SK-N-SH (cell line): ENCODE measurements at regions not wholly inside any gene's neighbourhood (a gene's known extent, or its start where the extent isn't known, plus 50 kb on each side); places are given as distances from the start of the nearest gene placed in this dataset.

ENCODE experiments used
- CTCF ChIA-PET: fragments of 300-600, 350-600 bp; formaldehyde crosslinking; extraction: SDS; loops from one replicate; lab custom pipeline; 2021; lab: Yijun Ruan, JAX
- POLR2A ChIA-PET: fragments of 350-600 bp; sonication (Branson Sonifier 250); formaldehyde crosslinking; extraction: SDS; loops from one replicate; lab custom pipeline; 2020; ENCODE audit warnings: antibody characterized with exemption, inconsistent platforms; lab: Yijun Ruan, JAX
- DNase-seq: peaks from one replicate; pipeline ENCODE4 v3.0.0; 2012
- H2AFZ ChIP-seq: fragments of 200-600 bp; sonication (generic); 2 replicates; pipeline ENCODE4 v1.8.1; 2016; ENCODE audit warnings: antibody characterized with exemption, mild to moderate bottlenecking, low read depth
- H3F3A ChIP-seq: fragments of 200-600 bp; sonication (generic); replicated peaks from 2 replicates; pipeline ENCODE3; 2016; ENCODE audit warnings: antibody characterized with exemption, mild to moderate bottlenecking; ENCODE audit not compliant: insufficient read depth
- H3K27ac ChIP-seq, 2 experiments: fragments of 200-500 bp in 1 of 2; fragments of 200-600 bp in 1 of 2; sonication (Bioruptor generic) in 1 of 2; sonication (generic), shearing (Covaris generic) in 1 of 2; 2 replicates each; pipeline versions ENCODE4 v1.5.1 to v1.6.1; 2014 to 2016; ENCODE audit warnings: low read depth in 2 of 2, inconsistent platforms in 1 of 2, low read length in 1 of 2, mild to moderate bottlenecking in 1 of 2, mixed read lengths in 1 of 2
- H3K27me3 ChIP-seq: fragments of 200-600 bp; sonication (generic), shearing (Covaris generic); 2 replicates; pipeline ENCODE4 v1.6.1; 2016; ENCODE audit warnings: mixed run types; ENCODE audit not compliant: insufficient read depth
- H3K36me3 ChIP-seq, 2 experiments: fragments of 200-500 bp in 1 of 2; fragments of 200-600 bp in 1 of 2; sonication (Bioruptor generic) in 1 of 2; sonication (generic) in 1 of 2; replicated peaks in 1 of 2; 2 replicates each; pipeline versions ENCODE3 to v1.5.1; 2014 to 2016; ENCODE audit warnings: low read length in 1 of 2, mild to moderate bottlenecking in 1 of 2; ENCODE audit not compliant: insufficient read depth in 2 of 2, control insufficient read depth in 1 of 2
- H3K4me1 ChIP-seq, 2 experiments: fragments of 200-500 bp in 1 of 2; fragments of 200-600 bp in 1 of 2; sonication (Bioruptor generic) in 1 of 2; sonication (generic), shearing (Covaris generic) in 1 of 2; 2 replicates each; pipeline versions ENCODE4 v1.5.1 to v1.6.1; 2014 to 2016; ENCODE audit warnings: low read depth in 1 of 2, low read length in 1 of 2, mixed run types in 1 of 2; ENCODE audit not compliant: insufficient read depth in 2 of 2, control insufficient read depth in 1 of 2
- H3K4me2 ChIP-seq: fragments of 200-600 bp; sonication (generic), shearing (Covaris generic); 2 replicates; pipeline ENCODE4 v1.6.1; 2017; ENCODE audit warnings: mixed run types
- H3K4me3 ChIP-seq, 2 experiments: fragments of 200-500 bp in 1 of 2; fragments of 200-600 bp in 1 of 2; sonication (Bioruptor generic) in 1 of 2; sonication (generic), shearing (Covaris generic) in 1 of 2; 2 replicates each; pipeline versions ENCODE4 v1.5.1 to v1.8.1; 2014 to 2016; ENCODE audit warnings: low read depth in 2 of 2, inconsistent platforms in 1 of 2, low read length in 1 of 2, mild to moderate bottlenecking in 1 of 2, mixed read lengths in 1 of 2, moderate library complexity in 1 of 2
- H3K79me2 ChIP-seq: fragments of 200-600 bp; sonication (generic); 2 replicates; pipeline ENCODE4 v1.8.1; 2017; ENCODE audit warnings: mild to moderate bottlenecking; ENCODE audit not compliant: insufficient read depth
- H3K9ac ChIP-seq: fragments of 200-600 bp; sonication (generic); 2 replicates; pipeline ENCODE4 v1.6.1; 2017; ENCODE audit warnings: mixed run types
- H3K9me2 ChIP-seq: fragments of 200-600 bp; sonication (generic); 2 replicates; pipeline ENCODE4 v1.6.1; 2017; ENCODE audit warnings: mixed run types
- H3K9me3 ChIP-seq: fragments of 200-600 bp; sonication (generic); 2 replicates; pipeline ENCODE4 v1.6.1; 2017; ENCODE audit warnings: mixed run types, mild to moderate bottlenecking, moderate library complexity
- H4K20me1 ChIP-seq: fragments of 200-600 bp; sonication (generic); 2 replicates; pipeline ENCODE4 v1.6.1; 2017; ENCODE audit warnings: mild to moderate bottlenecking, mixed run types; ENCODE audit not compliant: insufficient read depth
- ELF1 ChIP-seq: IDR thresholded peaks from 2 replicates; pipeline ENCODE4 v1.4.0; 2012
- EP300 ChIP-seq, 2 experiments: IDR thresholded peaks; 2 replicates each; pipeline versions ENCODE4 v1.4.0 to v1.6.1; 2012; ENCODE audit warnings: borderline replicate concordance in 1 of 2, low read depth in 1 of 2, low read length in 1 of 2
- EZH2phosphoT487 ChIP-seq: fragments of 200-600 bp; sonication (generic); IDR thresholded peaks from 2 replicates; pipeline ENCODE4 v1.6.1; 2017; ENCODE audit warnings: low read depth, mixed run types, mild to moderate bottlenecking, antibody characterized with exemption, moderate library complexity, borderline replicate concordance
- FOXJ3 ChIP-seq: sonication (generic); formaldehyde crosslinking; IDR thresholded peaks from 2 replicates; pipeline ENCODE4 v1.5.1; 2020; ENCODE audit warnings: mild to moderate bottlenecking, missing genetic modification reagents
- JUND ChIP-seq: IDR thresholded peaks from 2 replicates; pipeline ENCODE4 v1.4.0; 2012
- RAD21 ChIP-seq: IDR thresholded peaks from 2 replicates; pipeline ENCODE4 v1.6.1; 2012; ENCODE audit warnings: mild to moderate bottlenecking, low read length
- RXRA ChIP-seq: IDR thresholded peaks from 2 replicates; pipeline ENCODE4 v1.4.0; 2012; ENCODE audit warnings: low read depth, mild to moderate bottlenecking, borderline replicate concordance
- SMC3 ChIP-seq: IDR thresholded peaks from 2 replicates; pipeline ENCODE4 v1.6.1; 2012; ENCODE audit warnings: low read depth, low read length, improper control_type of control experiment
- TAF1 ChIP-seq: IDR thresholded peaks from 2 replicates; pipeline ENCODE4 v1.6.1; 2012; ENCODE audit warnings: low read depth, mild to moderate bottlenecking, low read length, moderate library complexity, borderline replicate concordance
- WGBS: methylation state at CpG from one replicate; pipeline ENCODE4 v1.1.6; 2017; ENCODE audit warnings: low lambda C conversion rate; 5-methylcytosine and 5-hydroxymethylcytosine counted together
- TF ChIP-seq, protein P1 (sequence below): IDR thresholded peaks from 2 replicates; pipeline ENCODE4 v1.4.0; 2012; ENCODE audit warnings: low read depth, borderline replicate concordance
- TF ChIP-seq, protein P2 (sequence below): IDR thresholded peaks from 2 replicates; pipeline ENCODE4 v1.4.0; 2012; ENCODE audit warnings: low read depth
- TF ChIP-seq, protein P3 (sequence below): fragments of 150-350 bp; IDR thresholded peaks from 2 replicates; pipeline ENCODE4 v1.6.1; 2017; ENCODE audit warnings: antibody characterized with exemption, low read length, low read depth, borderline replicate concordance
- TF ChIP-seq, protein P4 (sequence below): IDR thresholded peaks from 2 replicates; pipeline ENCODE4 v1.4.0; 2012; ENCODE audit warnings: low read depth, borderline replicate concordance

DNA sequence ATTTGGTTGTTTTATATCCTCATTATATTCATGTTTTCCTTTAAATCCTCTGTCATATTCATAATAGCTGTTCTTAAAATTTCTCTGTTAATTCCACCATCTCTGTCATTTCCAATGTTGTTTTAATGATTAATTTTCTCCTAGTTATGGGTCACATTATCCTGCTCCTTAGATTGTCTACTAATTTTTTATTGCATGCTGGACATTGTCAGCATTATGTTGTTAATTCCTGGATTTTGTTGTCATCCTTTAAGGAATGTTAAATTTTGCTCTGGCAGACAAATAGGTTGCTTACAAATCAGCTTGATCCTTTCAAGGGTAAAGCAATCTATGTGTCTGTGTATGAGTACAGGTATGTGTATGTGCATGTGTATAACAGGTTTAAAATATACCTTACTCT lies 393.8 kb upstream of the POU3F1 start:
- CTCF ChIA-PET: no interaction called here
- TF ChIP-seq SMC3 (no peak), JUND (no peak), EZH2phosphoT487 (no peak), EP300 (IDR thresholded peaks at IDR 0.05; ENCODE audit: borderline replicate concordance in 1 of 2, low read depth in 1 of 2, low read length in 1 of 2) (no peak)
- TF ChIP-seq, protein P1, sequence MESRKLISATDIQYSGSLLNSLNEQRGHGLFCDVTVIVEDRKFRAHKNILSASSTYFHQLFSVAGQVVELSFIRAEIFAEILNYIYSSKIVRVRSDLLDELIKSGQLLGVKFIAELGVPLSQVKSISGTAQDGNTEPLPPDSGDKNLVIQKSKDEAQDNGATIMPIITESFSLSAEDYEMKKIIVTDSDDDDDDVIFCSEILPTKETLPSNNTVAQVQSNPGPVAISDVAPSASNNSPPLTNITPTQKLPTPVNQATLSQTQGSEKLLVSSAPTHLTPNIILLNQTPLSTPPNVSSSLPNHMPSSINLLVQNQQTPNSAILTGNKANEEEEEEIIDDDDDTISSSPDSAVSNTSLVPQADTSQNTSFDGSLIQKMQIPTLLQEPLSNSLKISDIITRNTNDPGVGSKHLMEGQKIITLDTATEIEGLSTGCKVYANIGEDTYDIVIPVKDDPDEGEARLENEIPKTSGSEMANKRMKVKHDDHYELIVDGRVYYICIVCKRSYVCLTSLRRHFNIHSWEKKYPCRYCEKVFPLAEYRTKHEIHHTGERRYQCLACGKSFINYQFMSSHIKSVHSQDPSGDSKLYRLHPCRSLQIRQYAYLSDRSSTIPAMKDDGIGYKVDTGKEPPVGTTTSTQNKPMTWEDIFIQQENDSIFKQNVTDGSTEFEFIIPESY: no peak
- TF ChIP-seq, protein P2, sequence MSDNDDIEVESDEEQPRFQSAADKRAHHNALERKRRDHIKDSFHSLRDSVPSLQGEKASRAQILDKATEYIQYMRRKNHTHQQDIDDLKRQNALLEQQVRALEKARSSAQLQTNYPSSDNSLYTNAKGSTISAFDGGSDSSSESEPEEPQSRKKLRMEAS: no peak
- TF ChIP-seq, protein P3, sequence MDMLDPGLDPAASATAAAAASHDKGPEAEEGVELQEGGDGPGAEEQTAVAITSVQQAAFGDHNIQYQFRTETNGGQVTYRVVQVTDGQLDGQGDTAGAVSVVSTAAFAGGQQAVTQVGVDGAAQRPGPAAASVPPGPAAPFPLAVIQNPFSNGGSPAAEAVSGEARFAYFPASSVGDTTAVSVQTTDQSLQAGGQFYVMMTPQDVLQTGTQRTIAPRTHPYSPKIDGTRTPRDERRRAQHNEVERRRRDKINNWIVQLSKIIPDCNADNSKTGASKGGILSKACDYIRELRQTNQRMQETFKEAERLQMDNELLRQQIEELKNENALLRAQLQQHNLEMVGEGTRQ: no peak
- POLR2A ChIA-PET: no interaction called here

DNA sequence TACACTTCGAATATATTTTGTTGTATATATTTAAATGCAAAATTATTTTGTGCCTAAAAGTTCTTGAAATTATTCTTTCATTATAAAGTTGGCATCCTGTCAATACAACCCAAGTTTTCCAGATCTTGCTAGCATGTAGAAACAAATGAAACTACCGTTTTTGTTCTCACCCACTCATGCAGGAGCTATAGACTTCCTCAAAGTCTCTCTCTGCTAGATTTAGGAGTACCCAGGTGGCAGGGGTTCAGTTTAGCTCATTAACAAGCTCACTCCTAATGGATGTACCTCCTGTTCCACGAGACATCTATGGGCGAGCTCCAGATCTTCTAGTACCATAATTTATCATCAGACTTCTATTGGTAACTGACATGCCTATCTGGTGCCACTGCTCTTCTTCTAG lies 390.2 kb upstream of the POU3F1 start:
- Histone ChIP-seq H3F3A (no peaks in the 10 kb centered on the region), H3K9ac (no peak overlapping the region), H3K4me2 (no peak overlapping the region), H2AFZ (no peak overlapping the region), H3K4me3 (no peak overlapping the region), H4K20me1 (no peaks in the 10 kb centered on the region), H3K79me2 (no peaks in the 10 kb centered on the region), H3K9me2 (no peaks in the 10 kb centered on the region), H3K27me3 (peaks cover 17% of the 10 kb centered on the region), H3K27ac (no peak overlapping the region), H3K9me3 (peaks cover 13% of the 10 kb centered on the region; the same call in 1 of the 2 replicates), H3K4me1 (no peaks in the 10 kb centered on the region), H3K36me3 (no peaks in the 10 kb centered on the region)
- ChIA-PET CTCF (no interaction called here), POLR2A (no interaction called here)
- TF ChIP-seq, protein P1: no peak
- TF ChIP-seq, protein P4, sequence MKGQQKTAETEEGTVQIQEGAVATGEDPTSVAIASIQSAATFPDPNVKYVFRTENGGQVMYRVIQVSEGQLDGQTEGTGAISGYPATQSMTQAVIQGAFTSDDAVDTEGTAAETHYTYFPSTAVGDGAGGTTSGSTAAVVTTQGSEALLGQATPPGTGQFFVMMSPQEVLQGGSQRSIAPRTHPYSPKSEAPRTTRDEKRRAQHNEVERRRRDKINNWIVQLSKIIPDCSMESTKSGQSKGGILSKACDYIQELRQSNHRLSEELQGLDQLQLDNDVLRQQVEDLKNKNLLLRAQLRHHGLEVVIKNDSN: no peak
- no peak for TF ChIP-seq TAF1
- TF ChIP-seq ELF1: no peak
- TF ChIP-seq EP300 (IDR thresholded peaks at IDR 0.05; ENCODE audit: borderline replicate concordance in 1 of 2, low read depth in 1 of 2, low read length in 1 of 2): no peak
- no peak for TF ChIP-seq FOXJ3
- no peak for TF ChIP-seq RXRA
- TF ChIP-seq RAD21: no peak
- DNase-seq: no peak
- 1% methylated on average over 4 of the region's 4 CpGs for WGBS

More for the DNA sequence above, 393.8 kb upstream of the POU3F1 start:
- H3K9me2 ChIP-seq: no peaks in the 10 kb centered on the region
- no peaks in the 10 kb centered on the region for H3K27me3 ChIP-seq
- no peak for DNase-seq
- peaks cover 13% of the 10 kb centered on the region; the same call in 1 of the 2 replicates for H3K9me3 ChIP-seq
- no peaks in the 10 kb centered on the region for H3K36me3 ChIP-seq
- H3K27ac ChIP-seq: no peak overlapping the region
- H3K4me2 ChIP-seq: no peak overlapping the region
- H3K4me3 ChIP-seq: no peak overlapping the region
- H3K4me1 ChIP-seq: peaks cover 0 to 15% of the 10 kb centered on the region in 2 experiments; a peak in 1 of 4 replicates
- H2AFZ ChIP-seq: no peak overlapping the region
- no peaks in the 10 kb centered on the region for H3K79me2 ChIP-seq
- no peaks in the 10 kb centered on the region for H4K20me1 ChIP-seq
- H3K9ac ChIP-seq: no peak overlapping the region
- peaks cover 6% of the 10 kb centered on the region for H3F3A ChIP-seq
